Stomach (tissue), 8 donors: ENCODE measurements at regions not wholly inside any gene's neighbourhood (a gene's known extent, or its start where the extent isn't known, plus 50 kb on each side); places are given as distances from the start of the nearest gene placed in this dataset.

Experiments
- DNase-seq, 2 donors: peaks; one replicate each; pipeline versions ENCODE4 v3.0.0 to v3.0.0-alpha.2; 2013 to 2019
- H3K27ac ChIP-seq, 5 donors: fragments of 200-600 bp in 4 of 5; sonication (generic) in 4 of 5; one replicate each; pipeline ENCODE4 v1.5.1; 2013 to 2019; ENCODE audit warnings: mild to moderate bottlenecking in 1 of 5, moderate library complexity in 1 of 5
- H3K27me3 ChIP-seq, 3 donors: fragments of 200-600 bp; sonication (generic); one replicate each; pipeline ENCODE4 v1.5.1; 2017 to 2019; ENCODE audit warnings: mixed run types in 1 of 3
- H3K36me3 ChIP-seq, 4 donors: fragments of 200-600 bp; sonication (generic); 1 replicate in 3 of 4; 2 replicates in 1 of 4; pipeline ENCODE4 v1.5.1; 2016 to 2019
- H3K4me1 ChIP-seq, 4 donors: fragments of 200-600 bp; sonication (generic); one replicate each; pipeline ENCODE4 v1.5.1; 2016 to 2019
- H3K4me3 ChIP-seq, 4 donors: fragments of 200-600 bp; sonication (generic) in 3 of 4; one replicate each; pipeline ENCODE4 v1.5.1; 2016 to 2019; ENCODE audit warnings: mild to moderate bottlenecking in 1 of 4
- H3K9me3 ChIP-seq, 4 donors: fragments of 200-600 bp; sonication (generic); one replicate each; pipeline ENCODE4 v1.5.1; 2016 to 2019
- CTCF ChIP-seq, 7 experiments: fragments of 450-650 bp in 4 of 7; fragments of 200-600 bp in 3 of 7; sonication (generic) in 3 of 7; IDR thresholded peaks; one replicate each; pipeline ENCODE4 v1.5.1; 2016 to 2019; ENCODE audit warnings: antibody characterized with exemption in 7 of 7, control low read depth in 2 of 7, mild to moderate bottlenecking in 1 of 7
- EP300 ChIP-seq: sonication (generic); formaldehyde crosslinking; IDR thresholded peaks from one replicate; pipeline ENCODE4 v1.6.1; 2017; ENCODE audit warnings: antibody characterized with exemption
- POLR2A ChIP-seq, 4 donors: fragments of 450-650 bp; IDR thresholded peaks; one replicate each; pipeline ENCODE4 v1.6.1; 2016; ENCODE audit warnings: antibody characterized with exemption in 4 of 4, control low read depth in 2 of 4, mild to moderate bottlenecking in 1 of 4, moderate library complexity in 1 of 4
- POLR2AphosphoS5 ChIP-seq, 3 donors: sonication (generic); formaldehyde crosslinking; IDR thresholded peaks; one replicate each; pipeline ENCODE4 v1.6.1; 2016; ENCODE audit warnings: antibody characterized with exemption in 3 of 3
- whole genome bisulfite sequencing, 5 donors: extraction: QIAGEN DNeasy Blood & Tissue Kit in 3 of 5; methylation state at CpG; one replicate each; pipeline versions ENCODE4 v1.1.5 to v1.1.7; 2013 to 2018; 5-methylcytosine and 5-hydroxymethylcytosine counted together
- intact Hi-C: fragments of 100-400 bp; cut with DNase I; formaldehyde crosslinking; loops from one replicate; pipeline ENCODE4 v1.15.1; 2023; ENCODE audit warnings: low total_unique reads
- donor health status: healthy with polysubstance abuse.
- donor health status: Bipolar disorder and iron deficiency.
- donor health status: healthy.

- TF ChIP-seq POLR2A (IDR thresholded peaks at IDR 0.05) (no peak), POLR2AphosphoS5 (IDR thresholded peaks at IDR 0.05) (no peak), CTCF (IDR thresholded peaks at IDR 0.05) (no peak)
- Histone ChIP-seq H3K4me3 (no peak overlapping the region), H3K27ac (no peak overlapping the region), H3K27me3 (no peaks in the 10 kb centered on the region), H3K9me3 (no peaks in the 10 kb centered on the region), H3K36me3 (no peaks in the 10 kb centered on the region), H3K4me1 (peaks cover 0 to 11% (median 2%) of the 10 kb centered on the region in 4 donors)
- 79 to 94% (median 83%) methylated on average over 2 of the region's 2 CpGs for WGBS, 5 donors
- intact Hi-C loops: no loop called here
- DNase-seq: no peak
Observed at GRCh38 chr11:25991476-25991875, 340.5 kb upstream of the ANO3 start.

- Histone ChIP-seq H3K4me1 (peaks cover 0 to 11% (median 2%) of the 10 kb centered on the region in 4 donors), H3K9me3 (no peaks in the 10 kb centered on the region), H3K4me3 (no peak overlapping the region), H3K27me3 (no peaks in the 10 kb centered on the region), H3K27ac (no peak overlapping the region), H3K36me3 (no peaks in the 10 kb centered on the region)
- WGBS, 5 donors: 17 to 26% (median 21%) methylated on average over 3 of the region's 3 CpGs
- intact Hi-C loops: no loop called here
- DNase-seq: peak in 1 of 2 donors; percentile 46
- no peak for TF ChIP-seq POLR2A (IDR thresholded peaks at IDR 0.05)
- no peak for TF ChIP-seq CTCF (IDR thresholded peaks at IDR 0.05)
- no peak for TF ChIP-seq EP300
- no peak for TF ChIP-seq POLR2AphosphoS5 (IDR thresholded peaks at IDR 0.05)
Observed at GRCh38 chr11:25992294-25992693, 339.6 kb upstream of the ANO3 start.

- no peak overlapping the region for H3K4me3 ChIP-seq
- no peaks in the 10 kb centered on the region for H3K9me3 ChIP-seq
- no peak for TF ChIP-seq EP300
- no peak for TF ChIP-seq CTCF (IDR thresholded peaks at IDR 0.05)
- no peak for TF ChIP-seq POLR2AphosphoS5 (IDR thresholded peaks at IDR 0.05)
- TF ChIP-seq POLR2A (IDR thresholded peaks at IDR 0.05): no peak
- no peak overlapping the region for H3K27ac ChIP-seq
- DNase-seq: peak in 1 of 2 donors; percentile 33
- WGBS, 5 donors: 87 to 95% (median 90%) methylated on average over 2 of the region's 2 CpGs
- no peaks in the 10 kb centered on the region for H3K36me3 ChIP-seq
- no peaks in the 10 kb centered on the region for H3K27me3 ChIP-seq
- peaks cover 0 to 11% (median 2%) of the 10 kb centered on the region in 4 donors for H3K4me1 ChIP-seq
- intact Hi-C loops: no loop called here
Observed at GRCh38 chr11:25993016-25993415, 338.9 kb upstream of the ANO3 start.

- Histone ChIP-seq H3K27ac (no peak overlapping the region), H3K27me3 (no peaks in the 10 kb centered on the region), H3K36me3 (no peaks in the 10 kb centered on the region), H3K4me1 (no peaks in the 10 kb centered on the region), H3K4me3 (no peak overlapping the region), H3K9me3 (no peaks in the 10 kb centered on the region)
- no peak for DNase-seq
- 63 to 77% (median 71%) methylated on average over 1 of the region's 1 CpG for WGBS, 5 donors
- intact Hi-C loops: no loop called here
- TF ChIP-seq POLR2A (IDR thresholded peaks at IDR 0.05) (no peak), CTCF (IDR thresholded peaks at IDR 0.05) (no peak), POLR2AphosphoS5 (IDR thresholded peaks at IDR 0.05) (no peak), EP300 (no peak)
Observed at GRCh38 chr11:26011474-26011873, 320.5 kb upstream of the ANO3 start.
